SK-N-MC (cell line): ENCODE measurements at regions not wholly inside any gene's neighbourhood (a gene's known extent, or its start where the extent isn't known, plus 50 kb on each side); places are given as distances from the start of the nearest gene placed in this dataset.

ENCODE experiments used
- EZH2 ChIP-seq: fragments of 200-600 bp; sonication (generic); IDR thresholded peaks from one replicate; pipeline ENCODE4 v1.6.1; 2017; ENCODE audit warnings: antibody characterized with exemption
- FOXP2 ChIP-seq: optimal IDR thresholded peaks from 2 replicates; pipeline ENCODE3; 2011; ENCODE audit warnings: mild to moderate bottlenecking, moderate library complexity; ENCODE audit not compliant: insufficient read depth; ENCODE audit errors: extremely low read length, control extremely low read depth
- POLR2AphosphoS5 ChIP-seq: IDR thresholded peaks from 2 replicates; pipeline ENCODE4 v1.6.1; 2012; ENCODE audit warnings: mild to moderate bottlenecking, low read depth, low read length, borderline replicate concordance

GRCh38 chr7:8965177-8965576, 531.8 kb downstream of the NXPH1 start:
- TF ChIP-seq EZH2 = no peak
- TF ChIP-seq FOXP2 = no peak
- no peak for TF ChIP-seq POLR2AphosphoS5
